HG02642 (cell line): ENCODE measurements at regions not wholly inside any gene's neighbourhood (a gene's known extent, or its start where the extent isn't known, plus 50 kb on each side); places are given as distances from the start of the nearest gene placed in this dataset.
"Not testable (repeated sequence)": the region's sequence is repeated elsewhere in the genome, so short reads cannot be mapped to it uniquely, and the experiment has no call there.

ENCODE experiments used
- ATAC-seq: cut with Tn5 transposase; IDR thresholded peaks from one replicate; pipeline ENCODE4 v1.9.1; 2021; ENCODE audit warnings: mild to moderate bottlenecking; ENCODE audit not compliant: unreplicated experiment, poor library complexity

GRCh38 chr16:86242244-86243122 lies 267.8 kb upstream of the FOXF1 start:
- ATAC-seq = no peak

GRCh38 chr16:86243123-86243473 lies 267.2 kb upstream of the FOXF1 start:
- ATAC-seq = no peak

- ATAC-seq = no peak
Measured at GRCh38 chr16:86243571-86244154, 266.7 kb upstream of the FOXF1 start.

- no peak for ATAC-seq
Measured at GRCh38 chr16:86244158-86244557, 266.2 kb upstream of the FOXF1 start.

- no peak for ATAC-seq
Measured at GRCh38 chr16:86244936-86245335, 265.4 kb upstream of the FOXF1 start.

GRCh38 chr16:86245351-86245750 lies 265.0 kb upstream of the FOXF1 start:
- no peak for ATAC-seq

GRCh38 chr16:86245895-86246294 lies 264.4 kb upstream of the FOXF1 start:
- no peak for ATAC-seq

GRCh38 chr16:86248310-86248905 lies 261.9 kb upstream of the FOXF1 start:
- no peak for ATAC-seq

- ATAC-seq = no peak
Measured at GRCh38 chr16:86249631-86250030, 260.7 kb upstream of the FOXF1 start.

- no peak for ATAC-seq
Measured at GRCh38 chr16:86251682-86252081, 258.6 kb upstream of the FOXF1 start.

GRCh38 chr16:86252596-86252995 lies 257.7 kb upstream of the FOXF1 start:
- ATAC-seq = no peak

- ATAC-seq = no peak
Measured at GRCh38 chr16:86255966-86256365, 254.4 kb upstream of the FOXF1 start.

- no peak for ATAC-seq
Measured at GRCh38 chr16:86256995-86257394, 253.3 kb upstream of the FOXF1 start.

GRCh38 chr16:86257546-86257945 lies 252.8 kb upstream of the FOXF1 start:
- no peak for ATAC-seq

GRCh38 chr16:86258713-86259112 lies 251.6 kb upstream of the FOXF1 start:
- no peak for ATAC-seq

- ATAC-seq = no peak
Measured at GRCh38 chr16:86259499-86259898, 250.8 kb upstream of the FOXF1 start.

- ATAC-seq = no peak
Measured at GRCh38 chr16:86261379-86261778, 248.9 kb upstream of the FOXF1 start.

- ATAC-seq = not testable (repeated sequence)
Measured at GRCh38 chr16:86267657-86268056, 242.7 kb upstream of the FOXF1 start.

GRCh38 chr16:86270696-86271095 lies 239.6 kb upstream of the FOXF1 start:
- ATAC-seq = no peak

GRCh38 chr16:86272744-86273143 lies 237.6 kb upstream of the FOXF1 start:
- ATAC-seq = no peak

GRCh38 chr16:86277221-86277620 lies 233.1 kb upstream of the FOXF1 start:
- ATAC-seq = no peak

GRCh38 chr16:86277859-86278258 lies 232.5 kb upstream of the FOXF1 start:
- not testable (repeated sequence) for ATAC-seq
